NCI-H524 treated with DMSO at 0.1 percent for 48 hours (cell line): ENCODE measurements at regions not wholly inside any gene's neighbourhood (a gene's known extent, or its start where the extent isn't known, plus 50 kb on each side); places are given as distances from the start of the nearest gene placed in this dataset.

Source experiments
- DNase-seq: peaks from one replicate; lab custom pipeline; 2025; lab: John Stamatoyannopoulos, UW

DNA sequence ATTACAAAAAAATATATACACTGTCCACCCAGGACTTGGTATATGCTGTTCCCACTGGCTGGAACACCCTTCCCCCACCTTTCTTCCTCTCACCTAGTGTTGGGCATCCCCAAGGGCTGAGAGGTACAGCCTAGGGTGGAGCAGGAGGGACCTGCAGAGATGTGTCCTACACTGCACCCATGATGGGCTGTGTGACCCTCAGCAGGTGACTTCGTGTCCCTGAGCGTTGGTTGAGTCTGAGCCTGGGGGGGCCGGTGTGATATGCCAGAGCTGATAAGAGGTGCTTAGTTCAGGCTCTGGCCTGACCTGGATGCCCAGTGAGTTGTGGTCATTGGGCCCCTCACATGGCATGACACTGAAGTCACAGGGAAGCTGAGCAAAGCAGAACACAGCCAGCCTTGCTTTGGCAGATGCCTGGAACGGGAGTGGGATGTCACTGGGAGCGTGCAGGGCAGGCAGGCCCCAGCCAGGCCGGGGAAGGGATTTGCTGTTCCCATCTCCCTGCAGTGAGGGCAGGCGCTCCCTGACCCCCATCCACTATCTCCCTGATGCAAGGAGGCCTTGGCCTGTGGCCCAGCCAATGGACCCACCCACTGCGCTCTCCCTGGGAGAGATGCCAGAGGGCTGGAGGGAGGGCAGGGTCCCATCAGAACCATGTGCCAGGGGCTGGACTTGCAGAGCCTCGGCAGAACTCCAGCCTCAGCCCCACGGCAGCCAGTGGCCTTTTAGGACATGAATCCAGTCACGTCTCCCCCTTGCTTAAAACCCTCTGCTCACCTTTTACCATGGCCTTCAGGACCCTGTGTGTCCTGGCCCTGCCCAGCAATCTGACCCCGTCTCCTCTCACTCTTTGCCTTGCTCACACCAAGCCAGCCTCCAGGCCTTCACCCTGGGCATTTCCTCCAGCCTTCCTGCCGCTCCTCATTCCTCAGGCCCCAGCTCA is 138.9 kb downstream of the MN1 start:
- no peak for DNase-seq

DNA sequence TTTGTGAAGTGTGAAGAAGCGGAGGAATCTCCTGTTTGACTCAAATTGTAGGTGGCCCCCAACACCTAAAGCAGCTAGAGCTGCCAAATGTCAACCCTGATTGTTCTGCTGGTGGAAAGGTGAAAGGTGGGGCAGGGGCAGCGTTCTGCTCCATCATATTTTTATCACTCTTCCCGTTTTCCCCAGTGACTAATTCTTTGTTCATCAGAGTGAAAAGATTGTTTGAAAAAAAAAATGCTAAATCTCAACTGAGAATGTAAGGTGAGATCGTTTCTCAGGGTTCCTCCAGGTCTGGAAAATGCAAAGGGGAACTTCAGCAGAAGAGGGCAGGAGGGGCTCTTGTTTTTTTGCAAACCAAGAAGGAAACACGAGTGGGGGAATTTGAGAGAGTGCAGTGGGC is 137.7 kb downstream of the MN1 start:
- DNase-seq = no peak

DNA sequence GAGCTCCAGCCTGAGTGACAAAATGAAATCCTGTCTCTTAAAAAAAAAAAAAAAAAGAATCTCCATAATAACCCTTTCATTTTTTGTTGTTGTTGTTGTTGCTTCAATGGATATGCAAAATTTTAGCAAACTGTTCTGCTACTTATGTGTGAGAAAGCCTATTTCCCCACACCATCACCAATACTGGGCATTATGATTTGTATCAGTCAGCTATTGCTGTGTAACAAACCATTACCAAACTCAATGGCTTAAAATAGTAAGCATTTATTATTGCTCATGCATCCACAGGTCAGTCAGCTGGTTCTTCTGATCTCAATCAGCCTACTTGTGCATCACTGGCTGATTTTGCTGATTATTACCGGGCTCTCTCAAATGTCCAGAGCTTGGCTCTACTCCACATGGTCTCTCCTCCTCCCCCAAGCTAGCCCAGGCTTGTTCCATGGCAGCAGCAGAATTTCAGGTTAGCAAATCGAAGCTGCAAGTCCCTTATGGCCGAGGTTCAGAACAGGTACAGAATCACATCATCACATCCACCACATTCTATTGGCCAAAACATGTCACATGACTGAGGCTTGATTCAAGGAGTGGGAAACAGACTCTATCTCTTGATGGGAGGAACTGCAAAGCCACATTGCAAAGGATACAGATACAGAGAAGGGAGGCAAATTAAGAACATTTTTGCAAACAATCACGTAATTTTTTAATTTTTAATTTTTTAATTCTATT is 135.1 kb downstream of the MN1 start:
- no peak for DNase-seq

DNA sequence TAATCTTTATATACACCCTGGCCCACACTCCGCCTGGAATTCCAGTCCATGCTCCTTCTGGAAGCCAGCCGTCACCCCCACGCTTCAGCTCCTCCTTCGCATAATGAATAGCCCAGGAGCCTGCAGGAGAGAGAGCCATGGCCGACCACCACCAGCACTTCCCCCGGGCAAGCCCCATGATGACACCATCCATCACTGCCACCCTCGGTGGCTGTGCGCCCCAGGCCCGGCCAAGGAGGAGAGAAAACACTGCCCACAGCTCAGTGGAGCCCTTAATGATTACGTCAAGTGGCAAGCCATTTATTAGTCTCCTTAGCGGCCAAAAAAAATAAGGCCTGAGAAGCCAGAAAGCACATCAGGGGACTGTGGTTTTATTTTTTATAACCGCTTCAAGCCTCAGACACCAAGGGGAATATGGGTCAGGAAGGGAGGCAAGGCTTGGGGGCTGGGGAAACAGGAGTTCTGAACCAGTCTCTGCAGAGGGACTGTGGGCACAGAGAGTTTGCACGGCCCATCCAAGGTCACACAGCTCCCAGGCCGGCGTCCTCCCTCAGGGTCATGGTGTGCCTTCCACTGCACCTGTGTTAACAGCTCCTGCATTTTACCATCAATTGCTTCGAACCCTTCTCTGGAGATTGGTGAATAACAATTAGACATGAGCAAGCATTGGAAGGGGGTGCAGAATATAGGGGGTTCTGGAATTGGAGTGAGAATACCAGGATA is 134.3 kb downstream of the MN1 start:
- no peak for DNase-seq

DNA sequence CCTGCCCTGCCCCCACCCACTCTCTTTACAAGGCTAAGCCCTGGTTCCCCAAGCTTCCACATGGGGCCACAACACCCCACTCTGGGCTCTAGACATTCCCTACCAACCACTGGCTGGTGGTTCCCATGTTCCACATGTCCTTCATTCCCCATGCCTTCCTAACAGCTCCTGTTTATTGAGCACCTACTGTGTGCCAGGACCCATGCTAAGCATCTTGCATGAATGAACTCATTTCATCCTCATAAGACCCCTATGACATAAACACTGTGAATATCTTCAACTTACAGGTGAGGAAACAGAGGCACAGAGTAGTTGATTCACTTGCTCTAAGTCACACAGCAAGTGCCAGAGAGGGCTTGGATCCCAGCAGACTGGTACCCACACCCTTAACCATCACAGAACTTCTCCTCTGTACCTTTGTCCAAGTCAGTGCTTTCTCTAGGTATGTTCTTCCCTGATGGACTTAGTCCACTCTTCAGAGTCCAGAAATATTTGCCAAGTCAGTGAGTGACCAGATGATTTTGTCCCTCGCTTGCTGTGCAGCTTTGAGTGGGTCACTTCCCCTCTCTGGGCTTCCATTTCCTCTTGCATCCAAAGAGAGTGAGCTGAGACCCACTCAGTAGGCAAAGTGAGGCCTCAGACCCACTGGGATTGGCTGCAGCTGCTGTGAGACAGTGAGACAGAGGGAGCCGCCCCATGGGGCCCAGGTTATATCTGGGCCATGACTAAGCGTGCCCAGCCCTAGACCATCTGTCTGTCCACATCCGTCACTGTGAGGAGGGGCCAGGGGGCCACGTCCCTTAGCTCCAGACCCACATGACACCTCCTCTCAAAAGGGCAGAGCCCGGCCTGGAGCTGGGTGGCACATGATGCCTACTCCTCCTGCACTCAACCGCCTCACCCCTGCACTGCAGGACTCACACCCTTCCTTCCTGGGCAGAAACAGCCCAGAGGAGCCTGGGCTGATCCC is 132.4 kb downstream of the MN1 start:
- DNase-seq = peak; percentile 85

DNA sequence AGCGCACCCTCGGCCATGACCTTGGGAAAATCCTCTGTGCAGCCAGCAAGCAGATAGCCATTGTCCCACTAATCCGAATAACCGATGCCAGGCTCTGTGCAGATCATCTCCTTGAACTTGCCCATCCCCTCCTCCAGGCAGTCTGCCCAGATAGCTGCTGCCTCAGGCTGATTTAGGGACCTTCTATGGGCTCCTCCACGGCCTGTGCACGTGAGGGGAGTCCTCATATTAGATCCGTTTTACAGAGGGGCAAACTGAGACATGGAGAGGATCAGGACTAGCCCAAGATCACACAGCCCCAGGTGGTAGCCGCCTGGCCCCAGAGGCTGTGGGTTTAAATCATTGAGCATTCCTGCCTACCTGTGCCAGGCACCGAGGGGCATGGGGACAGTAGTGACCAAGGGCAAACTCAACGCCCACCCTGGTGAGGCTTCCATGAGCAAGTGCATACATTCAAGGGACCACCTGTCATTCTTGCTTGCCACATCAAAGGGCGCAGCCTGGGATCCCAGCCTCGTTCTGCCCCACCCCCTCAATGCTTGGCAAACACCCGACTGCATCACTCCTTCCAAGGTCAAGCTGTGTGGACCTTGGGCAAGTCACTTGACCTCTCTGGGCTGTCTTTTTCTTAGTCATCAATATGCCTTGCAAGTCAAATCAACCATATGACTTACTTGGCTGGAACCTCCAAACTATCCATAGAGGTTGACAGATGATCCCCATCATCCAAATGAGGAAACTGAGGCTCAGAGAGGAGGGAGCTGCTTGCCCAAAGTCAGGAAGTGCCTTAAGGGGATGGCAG is 131.6 kb downstream of the MN1 start:
- DNase-seq = no peak

DNA sequence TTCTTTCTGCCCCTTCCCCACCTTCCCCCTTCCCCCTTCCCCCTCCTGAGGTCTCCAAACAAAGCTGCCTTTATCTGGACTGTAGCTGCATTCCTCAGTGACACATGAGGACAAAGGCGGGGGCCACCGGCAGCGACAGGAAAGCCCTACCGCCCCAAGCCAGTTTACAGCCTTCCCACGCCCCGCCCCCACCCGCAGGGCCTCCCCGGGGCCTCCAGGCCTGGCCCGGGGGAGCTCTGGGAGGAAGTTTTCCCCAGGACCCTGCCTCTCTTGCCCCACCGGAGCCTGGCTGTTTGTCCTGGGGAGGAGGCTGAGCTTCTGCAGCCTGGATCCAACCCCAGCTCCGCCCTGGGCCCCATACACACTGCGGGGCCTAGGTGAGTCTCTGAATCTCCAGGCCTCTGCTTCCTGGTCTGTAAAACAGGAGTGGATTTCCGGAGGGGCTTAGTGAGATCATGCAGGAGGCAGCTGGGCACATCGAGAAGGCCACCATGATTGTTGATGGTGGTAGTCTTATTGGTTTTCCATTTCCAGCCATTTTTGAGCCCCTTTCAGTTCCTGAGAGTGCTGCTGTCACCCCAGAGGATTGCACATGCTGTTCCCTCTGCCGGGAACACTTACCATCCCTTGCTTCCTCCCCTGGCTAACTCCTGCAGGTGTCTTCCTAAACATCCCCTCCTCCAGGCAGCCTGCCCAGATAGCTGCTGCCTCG is 130.7 kb downstream of the MN1 start:
- DNase-seq = no peak

DNA sequence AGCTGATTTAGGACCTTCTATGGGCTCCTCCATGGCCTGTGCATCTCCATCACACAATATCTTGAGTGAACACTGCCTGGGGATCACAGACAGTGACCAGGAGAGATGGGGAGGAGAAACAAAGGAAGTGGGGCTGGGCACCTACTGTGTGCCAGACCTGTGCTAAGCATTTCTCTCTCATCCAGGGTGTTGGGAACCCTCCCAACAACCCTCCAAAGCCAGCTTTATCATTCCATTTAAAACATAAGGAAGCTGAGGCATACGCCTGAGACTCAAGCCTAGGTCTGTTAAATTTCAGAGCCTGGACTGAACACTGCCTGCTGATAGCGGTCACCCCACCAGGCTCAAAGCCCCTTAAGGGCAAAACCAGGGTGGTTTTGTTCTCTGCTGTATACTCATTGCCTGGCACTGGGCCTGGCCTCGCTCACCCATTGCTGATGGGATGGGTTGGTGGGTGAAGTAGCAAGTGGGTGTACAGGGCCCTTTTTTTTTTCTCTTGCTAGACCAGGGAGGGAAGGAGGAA is 130.1 kb downstream of the MN1 start:
- DNase-seq = no peak

DNA sequence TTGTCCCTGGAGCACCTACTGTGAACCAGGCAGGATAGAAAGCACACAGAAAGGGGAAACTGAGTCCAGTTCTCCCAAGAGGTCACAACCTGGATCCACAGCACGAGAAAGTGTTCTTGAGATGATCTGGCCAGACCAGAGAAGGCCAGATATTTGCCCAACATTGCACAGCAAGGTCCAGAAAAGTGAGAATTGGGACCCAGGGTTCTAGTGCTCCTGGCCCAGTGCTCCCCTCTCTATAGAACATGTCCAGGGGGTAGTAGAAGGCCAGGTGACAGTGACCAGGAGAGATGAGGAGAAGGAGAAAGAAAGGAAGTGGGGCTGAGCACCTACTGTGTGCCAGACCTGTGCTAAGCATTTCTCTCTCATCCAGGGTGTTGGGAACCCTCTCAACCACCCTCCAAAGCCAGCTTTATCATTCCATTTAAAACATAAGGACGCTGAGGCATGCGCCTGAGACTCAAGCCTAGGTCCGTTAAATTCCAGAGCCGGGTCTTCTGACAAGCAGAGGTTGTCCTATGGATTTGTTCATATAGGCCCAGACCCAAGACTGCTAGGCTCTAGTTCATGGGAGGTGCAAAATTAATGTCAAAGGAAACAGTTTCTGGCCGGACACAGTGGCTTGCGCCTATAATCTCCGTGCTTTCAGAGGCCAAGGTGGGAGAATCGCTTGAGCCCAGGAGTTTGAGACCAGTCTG is 128.7 kb downstream of the MN1 start:
- DNase-seq = no peak

DNA sequence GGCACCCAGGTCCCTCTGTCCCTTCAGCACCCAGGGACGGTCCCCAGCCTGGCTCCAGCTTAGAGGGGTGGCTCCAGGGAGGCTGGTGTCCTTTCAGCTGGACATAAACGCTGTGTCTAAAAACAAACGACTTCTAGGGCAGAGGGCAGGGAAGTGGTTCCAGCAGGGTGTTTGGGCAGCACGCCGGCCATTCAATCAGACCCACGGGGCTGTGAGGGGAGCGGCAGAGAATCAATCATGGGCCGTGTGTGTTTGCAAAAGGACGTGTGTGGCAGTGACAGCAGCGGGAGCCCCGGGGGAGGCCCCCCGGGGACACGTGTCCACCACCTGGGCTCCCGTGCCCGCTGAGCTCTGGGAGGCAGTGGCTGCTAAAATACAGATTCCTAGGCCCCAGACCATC is 127.7 kb downstream of the MN1 start:
- no peak for DNase-seq

DNA sequence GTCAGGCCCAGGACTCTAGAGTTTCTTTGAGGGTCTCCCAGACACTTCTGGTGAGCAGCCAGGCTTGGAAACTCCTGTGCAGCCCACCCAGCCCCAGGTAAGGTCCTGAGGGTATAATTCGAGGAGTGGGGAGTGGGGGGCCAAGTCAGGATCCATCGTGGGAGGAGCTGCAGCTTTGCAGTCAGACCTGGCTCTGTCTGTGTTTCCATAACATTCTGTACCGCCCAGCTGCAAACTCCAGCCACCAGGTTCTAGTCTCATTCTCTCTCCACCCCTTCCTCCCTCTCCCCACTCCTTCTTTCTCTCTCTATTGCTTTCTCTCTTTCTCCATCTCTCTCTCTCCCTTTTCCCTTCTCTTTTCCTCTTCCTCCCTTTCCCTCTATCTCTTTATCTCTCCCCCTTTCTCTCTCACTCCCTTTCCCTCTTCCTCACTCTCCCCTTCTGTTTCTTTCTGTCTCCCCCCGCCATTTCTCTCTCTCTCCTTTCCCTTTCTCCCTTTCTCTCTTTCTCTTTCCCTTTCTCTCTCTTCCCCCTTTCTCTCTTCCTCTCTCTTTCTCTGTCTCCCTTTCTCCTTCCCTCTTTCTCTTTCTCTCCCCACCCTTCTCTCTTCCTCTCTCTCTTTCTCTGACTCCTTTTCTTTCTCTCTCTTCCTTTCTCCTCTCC is 127.2 kb downstream of the MN1 start:
- no peak for DNase-seq

DNA sequence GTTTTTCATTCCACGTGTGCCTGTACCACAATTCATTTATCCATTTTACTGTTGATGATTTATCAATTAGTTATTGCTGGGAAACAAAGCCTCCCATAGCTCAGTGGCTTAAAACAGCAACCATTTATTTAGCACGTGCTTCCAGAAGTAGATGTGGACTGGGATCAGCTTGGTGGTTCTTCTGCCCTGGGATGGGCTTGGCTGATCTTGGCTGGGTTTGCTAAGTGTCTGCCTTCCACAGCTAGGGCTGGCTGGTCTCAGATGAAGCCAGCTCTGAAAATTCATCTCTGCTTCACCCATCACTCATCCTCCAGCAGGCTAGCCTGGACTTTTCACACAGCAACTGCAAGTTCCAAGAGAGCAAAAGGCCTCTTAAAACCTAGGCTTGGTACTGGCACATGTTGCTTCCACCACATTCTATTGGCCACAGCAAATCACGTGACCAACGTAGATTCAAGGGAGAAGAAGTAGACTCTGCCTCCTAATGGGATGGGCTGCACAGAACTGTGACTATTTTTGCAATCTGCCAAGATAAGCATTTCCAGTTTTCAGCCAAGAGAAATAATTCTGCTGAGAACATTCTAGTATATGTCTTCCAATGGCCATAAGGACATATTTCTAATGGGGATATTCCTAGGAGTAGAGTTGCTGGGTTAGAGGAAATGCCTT is 124.9 kb downstream of the MN1 start:
- no peak for DNase-seq

DNA sequence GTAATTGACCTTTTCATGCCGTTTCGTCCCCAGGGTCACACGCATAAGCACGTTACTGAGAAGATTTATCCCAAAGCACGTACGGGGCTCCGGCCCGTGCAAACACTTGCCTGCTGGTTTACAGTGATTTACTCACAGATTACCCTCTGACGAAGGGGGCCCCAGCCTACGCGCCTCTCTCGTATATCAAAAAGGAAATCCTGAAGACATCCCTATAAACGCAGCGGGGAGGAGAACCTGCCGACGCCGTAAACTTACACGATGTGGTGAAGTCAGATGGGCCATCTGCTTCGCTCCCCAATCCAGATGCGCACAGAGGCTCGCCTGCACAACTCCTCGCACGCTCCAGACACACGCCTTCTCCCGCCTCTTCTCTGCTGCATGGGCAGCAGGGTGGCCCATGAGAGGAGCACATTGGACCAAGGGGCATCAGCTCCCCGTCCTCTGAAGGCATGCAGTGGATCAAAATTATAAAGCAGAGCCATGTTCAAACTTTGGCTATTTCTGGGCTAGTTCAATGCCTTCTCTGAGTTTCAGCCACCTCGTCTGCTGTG is 123.6 kb downstream of the MN1 start:
- DNase-seq = peak; percentile 40

DNA sequence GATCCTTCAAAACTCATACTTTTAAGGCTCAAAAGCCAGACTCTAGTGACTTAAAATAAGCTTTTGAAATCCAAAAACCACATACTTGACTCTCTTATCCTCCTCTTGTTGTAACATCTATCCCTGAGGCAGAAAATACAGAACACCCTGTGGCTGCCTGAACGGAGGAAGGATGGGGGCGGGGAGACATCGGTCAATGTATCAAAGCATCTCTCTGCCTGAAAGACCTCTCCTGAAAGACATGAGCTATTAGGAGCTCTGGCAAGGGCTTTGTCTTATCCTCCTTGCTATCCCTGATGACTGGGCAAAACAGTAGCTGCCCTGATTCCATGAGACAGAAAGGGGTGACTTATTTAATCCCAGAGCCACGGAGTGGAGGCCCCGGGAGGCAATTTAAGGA is 122.4 kb downstream of the MN1 start:
- no peak for DNase-seq

DNA sequence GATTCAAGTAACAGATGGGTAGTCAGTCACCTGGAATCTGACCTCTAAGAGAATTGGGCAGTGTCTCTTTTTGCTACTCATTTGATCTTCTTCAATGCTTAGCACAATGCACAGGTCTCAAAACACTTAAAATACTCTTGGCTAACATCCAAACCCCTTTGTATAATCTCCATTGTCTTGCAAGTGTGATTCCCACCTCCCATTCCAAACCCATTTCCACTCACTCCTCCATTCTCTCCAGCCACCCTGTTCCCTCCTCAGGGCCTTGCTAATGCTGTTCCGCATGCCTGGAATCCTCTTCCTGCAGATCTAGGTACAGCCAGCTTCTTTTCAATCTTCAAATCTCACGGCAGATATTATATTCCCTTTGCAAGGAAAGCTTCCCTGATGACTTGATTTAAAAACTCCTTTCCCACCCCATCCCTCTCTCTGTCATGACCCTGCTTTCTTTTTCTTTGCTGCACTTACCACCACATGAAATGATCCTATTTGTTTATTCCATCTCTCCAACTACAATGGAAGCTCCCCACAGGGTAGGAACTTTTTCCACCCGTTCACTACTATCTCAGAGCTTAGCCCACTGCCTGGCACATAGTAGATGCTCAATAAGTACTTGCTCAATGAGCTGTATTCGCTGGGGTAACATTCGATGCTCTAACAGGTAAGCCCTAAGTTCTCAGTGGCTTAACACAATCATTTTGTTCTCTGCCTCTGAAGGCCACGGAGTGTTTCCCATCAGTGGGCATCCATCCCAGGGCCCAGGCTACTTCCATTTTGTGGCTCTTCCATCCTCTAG is 121.7 kb downstream of the MN1 start:
- DNase-seq = no peak

DNA sequence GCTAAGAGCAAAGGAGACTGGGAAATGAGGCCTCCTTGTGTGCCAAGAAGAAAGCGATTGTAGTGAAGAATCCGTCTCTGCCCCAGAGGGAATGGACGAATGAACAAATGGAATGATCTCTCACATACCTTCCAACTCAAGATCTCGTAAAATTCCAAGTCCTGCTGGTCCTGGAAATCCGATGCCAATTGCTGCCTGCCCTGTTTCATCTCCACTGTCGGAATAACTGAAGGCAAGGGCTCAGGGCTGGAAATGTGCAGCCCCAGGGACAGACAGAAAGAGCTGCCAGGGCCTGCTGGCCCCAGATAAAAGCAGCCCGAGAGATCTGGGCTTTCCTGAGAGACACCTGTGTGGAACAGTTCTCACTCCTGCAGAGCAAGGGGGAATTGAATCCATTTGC is 120.9 kb downstream of the MN1 start:
- no peak for DNase-seq

DNA sequence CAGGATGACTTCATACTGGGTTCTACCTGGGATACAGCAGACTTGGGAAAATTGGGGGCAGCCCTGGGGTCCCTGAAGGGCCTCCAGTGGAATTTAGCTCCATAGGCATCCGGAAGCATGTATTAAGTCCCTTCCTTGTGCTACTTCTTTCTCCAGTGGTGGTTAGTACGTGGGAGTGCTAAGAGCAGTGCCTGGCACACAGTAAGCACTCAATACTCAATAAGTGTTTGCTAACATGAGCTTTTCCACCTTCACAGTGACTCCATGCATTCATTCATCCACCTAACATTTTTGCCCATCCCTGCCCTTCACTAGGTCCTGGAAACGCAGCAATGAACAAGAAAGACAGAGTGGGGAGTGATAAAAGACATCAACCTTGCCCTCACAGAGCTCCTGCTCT is 120.5 kb downstream of the MN1 start:
- DNase-seq = no peak
